Lower leg skin (tissue), 4 donors: ENCODE measurements at regions not wholly inside any gene's neighbourhood (a gene's known extent, or its start where the extent isn't known, plus 50 kb on each side); places are given as distances from the start of the nearest gene placed in this dataset.

Source experiments
- DNase-seq, 2 donors: peaks; one replicate each; pipeline ENCODE4 v3.0.0-alpha.2; 2019; ENCODE audit warnings: low spot score in 2 of 2
- H3K4me3 ChIP-seq: fragments of 200-600 bp; sonication (generic); 2 replicates; pipeline ENCODE4 v1.5.1; 2017; ENCODE audit warnings: mild to moderate bottlenecking, low read depth; ENCODE audit not compliant: poor library complexity, severe bottlenecking
- POLR2A ChIP-seq, 2 donors: fragments of 450-650 bp; IDR thresholded peaks; one replicate each; pipeline ENCODE4 v1.6.1; 2016 to 2017; ENCODE audit warnings: antibody characterized with exemption in 2 of 2, mild to moderate bottlenecking in 1 of 2, moderate library complexity in 1 of 2
- WGBS, 2 donors: methylation state at CpG; one replicate each; pipeline ENCODE4 v1.1.5; 2018; 5-methylcytosine and 5-hydroxymethylcytosine counted together
- intact Hi-C: fragments of 100-400 bp; cut with DNase I; formaldehyde crosslinking; loops from one replicate; pipeline ENCODE4 v1.15.0; 2023; ENCODE audit warnings: low total_unique reads
- TF ChIP-seq, protein P1 (sequence below), 3 donors: fragments of 450-650 bp; IDR thresholded peaks; one replicate each; pipeline ENCODE4 v1.5.1; 2016; ENCODE audit warnings: antibody characterized with exemption in 3 of 3, mild to moderate bottlenecking in 3 of 3, moderate library complexity in 2 of 3

DNA sequence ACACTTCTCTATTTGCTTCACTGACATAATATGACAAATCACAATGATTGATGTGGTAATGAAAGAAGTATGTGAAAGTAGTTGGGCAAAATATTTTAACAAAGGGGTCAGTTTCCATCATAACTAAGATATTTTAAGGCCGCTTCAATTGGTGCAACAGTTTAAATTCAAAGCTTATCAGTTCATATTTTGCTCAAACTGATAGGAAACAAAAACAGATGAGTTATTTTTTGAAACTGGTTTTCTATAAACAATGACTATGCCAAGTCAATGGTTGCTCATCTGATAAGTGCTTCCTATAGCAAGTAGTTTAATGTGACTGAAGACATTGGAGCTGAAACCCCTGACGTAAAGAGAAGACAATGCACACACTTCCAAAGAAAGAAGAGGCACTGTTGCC, 1290.7 kb downstream of the SUCLG1 start:
- WGBS, 2 donors = 69 to 87% methylated on average over 2 of the region's 2 CpGs
- no peak for TF ChIP-seq POLR2A (IDR thresholded peaks at IDR 0.05)
- TF ChIP-seq, protein P1, sequence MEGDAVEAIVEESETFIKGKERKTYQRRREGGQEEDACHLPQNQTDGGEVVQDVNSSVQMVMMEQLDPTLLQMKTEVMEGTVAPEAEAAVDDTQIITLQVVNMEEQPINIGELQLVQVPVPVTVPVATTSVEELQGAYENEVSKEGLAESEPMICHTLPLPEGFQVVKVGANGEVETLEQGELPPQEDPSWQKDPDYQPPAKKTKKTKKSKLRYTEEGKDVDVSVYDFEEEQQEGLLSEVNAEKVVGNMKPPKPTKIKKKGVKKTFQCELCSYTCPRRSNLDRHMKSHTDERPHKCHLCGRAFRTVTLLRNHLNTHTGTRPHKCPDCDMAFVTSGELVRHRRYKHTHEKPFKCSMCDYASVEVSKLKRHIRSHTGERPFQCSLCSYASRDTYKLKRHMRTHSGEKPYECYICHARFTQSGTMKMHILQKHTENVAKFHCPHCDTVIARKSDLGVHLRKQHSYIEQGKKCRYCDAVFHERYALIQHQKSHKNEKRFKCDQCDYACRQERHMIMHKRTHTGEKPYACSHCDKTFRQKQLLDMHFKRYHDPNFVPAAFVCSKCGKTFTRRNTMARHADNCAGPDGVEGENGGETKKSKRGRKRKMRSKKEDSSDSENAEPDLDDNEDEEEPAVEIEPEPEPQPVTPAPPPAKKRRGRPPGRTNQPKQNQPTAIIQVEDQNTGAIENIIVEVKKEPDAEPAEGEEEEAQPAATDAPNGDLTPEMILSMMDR (IDR thresholded peaks at IDR 0.05) = no peak
- DNase-seq = no peak
- intact Hi-C loops = no loop called here
- no peak overlapping the region for H3K4me3 ChIP-seq

- 87 to 96% methylated on average over 3 of the region's 3 CpGs for WGBS, 2 donors
- intact Hi-C loops = no loop called here
- TF ChIP-seq, protein P1 (IDR thresholded peaks at IDR 0.05) = no peak
- no peak for TF ChIP-seq POLR2A (IDR thresholded peaks at IDR 0.05)
- no peak overlapping the region for H3K4me3 ChIP-seq
- DNase-seq = no peak
Measured at GRCh38 chr2:83162421-83162820, 1296.7 kb downstream of the SUCLG1 start.

- WGBS, 2 donors = 63 to 66% methylated on average over 3 of the region's 3 CpGs
Measured at GRCh38 chr2:83160571-83160970, 1298.5 kb downstream of the SUCLG1 start.

GRCh38 chr2:83155826-83156225, 1303.3 kb downstream of the SUCLG1 start:
- no peak for DNase-seq
- H3K4me3 ChIP-seq = no peak overlapping the region
- intact Hi-C loops = no loop called here
- 90 to 92% methylated on average over 8 of the region's 8 CpGs for WGBS, 2 donors
- TF ChIP-seq, protein P1 (IDR thresholded peaks at IDR 0.05) = no peak
- no peak for TF ChIP-seq POLR2A (IDR thresholded peaks at IDR 0.05)

More at GRCh38 chr2:83160571-83160970, 1298.5 kb downstream of the SUCLG1 start:
- no peak for DNase-seq
- TF ChIP-seq POLR2A (IDR thresholded peaks at IDR 0.05) = no peak
- TF ChIP-seq, protein P1 (IDR thresholded peaks at IDR 0.05) = no peak
- no peak overlapping the region for H3K4me3 ChIP-seq
- intact Hi-C loops = no loop called here

GRCh38 chr2:83143946-83144345, 1315.1 kb downstream of the SUCLG1 start:
- intact Hi-C loops = no loop called here
- H3K4me3 ChIP-seq = no peak overlapping the region
- no peak for DNase-seq
- TF ChIP-seq, protein P1 (IDR thresholded peaks at IDR 0.05) = no peak
- no peak for TF ChIP-seq POLR2A (IDR thresholded peaks at IDR 0.05)
- 79 to 85% methylated on average over 1 of the region's 1 CpG for WGBS, 2 donors

DNA sequence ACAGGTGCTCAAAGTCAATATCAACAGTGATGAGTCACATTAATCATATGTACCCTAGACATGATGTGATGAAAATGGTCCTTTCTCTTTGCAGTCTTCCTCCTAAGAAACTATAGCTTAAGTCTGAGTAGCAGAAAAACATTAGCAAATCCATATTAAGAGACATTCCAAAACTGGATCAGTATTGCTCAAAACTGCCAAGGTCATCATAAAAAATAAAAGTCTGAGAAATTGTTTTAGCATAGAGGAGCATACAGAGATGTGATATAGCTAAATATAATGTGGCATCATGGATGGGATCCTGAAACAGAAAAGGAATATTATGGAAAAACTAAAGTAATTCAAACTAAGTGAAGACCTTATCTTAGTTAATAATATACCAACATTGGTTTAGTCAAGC, 1316.1 kb downstream of the SUCLG1 start:
- no peak overlapping the region for H3K4me3 ChIP-seq
- intact Hi-C loops = no loop called here
- TF ChIP-seq, protein P1 (IDR thresholded peaks at IDR 0.05) = no peak
- no peak for TF ChIP-seq POLR2A (IDR thresholded peaks at IDR 0.05)
- DNase-seq = no peak
